Fibroblast of upper back skin (primary cell): ENCODE measurements at regions not wholly inside any gene's neighbourhood (a gene's known extent, or its start where the extent isn't known, plus 50 kb on each side); places are given as distances from the start of the nearest gene placed in this dataset.

ENCODE experiments used
- DNase-seq: peaks from one replicate; pipeline ENCODE4 v3.0.0-alpha.2; 2013

- no peak for DNase-seq
These were observed 213.1 kb downstream of the UBE2E3 start for GRCh38 chr2:181193550-181193949.

- no peak for DNase-seq
These were observed 216.0 kb downstream of the UBE2E3 start for GRCh38 chr2:181196401-181196800.

GRCh38 chr2:181197140-181197760, 216.8 kb downstream of the UBE2E3 start:
- no peak for DNase-seq

- no peak for DNase-seq
These were observed 217.9 kb downstream of the UBE2E3 start for GRCh38 chr2:181198183-181198864.

GRCh38 chr2:181203412-181203811, 223.0 kb downstream of the UBE2E3 start:
- DNase-seq: peak; percentile 85

GRCh38 chr2:181203916-181204315, 223.5 kb downstream of the UBE2E3 start:
- DNase-seq: peak; percentile 24

GRCh38 chr2:181218401-181218821, 238.0 kb downstream of the UBE2E3 start:
- no peak for DNase-seq

- DNase-seq: no peak
These were observed 234.0 kb upstream of the ITGA4 start for GRCh38 chr2:181223234-181223633.

- DNase-seq: no peak
These were observed 232.3 kb upstream of the ITGA4 start for GRCh38 chr2:181224866-181225265.

GRCh38 chr2:181228661-181229060, 228.5 kb upstream of the ITGA4 start:
- no peak for DNase-seq

GRCh38 chr2:181231151-181231550, 226.0 kb upstream of the ITGA4 start:
- no peak for DNase-seq

- DNase-seq: peak; percentile 18
These were observed 225.1 kb upstream of the ITGA4 start for GRCh38 chr2:181231886-181232621.

GRCh38 chr2:181234487-181234891, 222.7 kb upstream of the ITGA4 start:
- peak; percentile 17 for DNase-seq

GRCh38 chr2:181235011-181235410, 222.2 kb upstream of the ITGA4 start:
- no peak for DNase-seq

- DNase-seq: no peak
These were observed 221.3 kb upstream of the ITGA4 start for GRCh38 chr2:181235683-181236459.

GRCh38 chr2:181239201-181239799, 217.9 kb upstream of the ITGA4 start:
- DNase-seq: no peak

- no peak for DNase-seq
These were observed 216.3 kb upstream of the ITGA4 start for GRCh38 chr2:181240844-181241243.

GRCh38 chr2:181241366-181241765, 215.8 kb upstream of the ITGA4 start:
- DNase-seq: no peak

GRCh38 chr2:181241797-181242196, 215.4 kb upstream of the ITGA4 start:
- no peak for DNase-seq

- DNase-seq: no peak
These were observed 214.9 kb upstream of the ITGA4 start for GRCh38 chr2:181242262-181242661.

- DNase-seq: no peak
These were observed 213.9 kb upstream of the ITGA4 start for GRCh38 chr2:181243319-181243718.

GRCh38 chr2:181250691-181251090, 206.5 kb upstream of the ITGA4 start:
- peak; percentile 3 for DNase-seq
